DND-41 (cell line): ENCODE measurements at regions not wholly inside any gene's neighbourhood (a gene's known extent, or its start where the extent isn't known, plus 50 kb on each side); places are given as distances from the start of the nearest gene placed in this dataset.

Source experiments
- ATAC-seq: fragments of 200-7000 bp; cut with Tn5 transposase; 3 replicates; pipeline ENCODE4 v1.9.1; 2021; ENCODE audit warnings: low read depth; ENCODE audit not compliant: insufficient read depth
- DNase-seq: peaks from one replicate; pipeline ENCODE4 v3.0.0-alpha.2; 2020
- H2AFZ ChIP-seq: 2 replicates; pipeline ENCODE4 v1.6.0; 2012; ENCODE audit warnings: low read depth, low read length
- H3K27ac ChIP-seq: 2 replicates; pipeline ENCODE4 v1.5.1; 2012; ENCODE audit warnings: low read length, inconsistent platforms
- H3K27me3 ChIP-seq: fragments of 200-600 bp; sonication (generic); 2 replicates; pipeline ENCODE4 v1.6.0; 2012; ENCODE audit warnings: low read length, mild to moderate bottlenecking, inconsistent platforms; ENCODE audit not compliant: insufficient read depth, poor library complexity
- H3K36me3 ChIP-seq: 2 replicates; pipeline ENCODE4 v1.5.1; 2012; ENCODE audit warnings: low read length, inconsistent platforms; ENCODE audit not compliant: insufficient read depth
- H3K4me1 ChIP-seq: 2 replicates; pipeline ENCODE4 v1.5.1; 2012; ENCODE audit warnings: mild to moderate bottlenecking, low read length; ENCODE audit not compliant: insufficient read depth
- H3K4me2 ChIP-seq: 2 replicates; pipeline ENCODE4 v1.6.0; 2012; ENCODE audit warnings: mild to moderate bottlenecking, moderate library complexity, low read length, inconsistent platforms; ENCODE audit not compliant: insufficient read depth
- H3K4me3 ChIP-seq, 2 experiments: fragments of 200-600 bp in 1 of 2; shearing (Covaris generic) in 1 of 2; 2 replicates each; pipeline ENCODE4 v1.5.1; 2012 to 2016; ENCODE audit warnings: inconsistent platforms in 2 of 2, low read length in 2 of 2, mild to moderate bottlenecking in 2 of 2, low read depth in 1 of 2, moderate library complexity in 1 of 2
- H3K79me2 ChIP-seq: 2 replicates; pipeline ENCODE4 v1.6.0; 2012; ENCODE audit warnings: low read length, inconsistent platforms; ENCODE audit not compliant: insufficient read depth
- H3K9ac ChIP-seq: 2 replicates; pipeline ENCODE4 v1.6.0; 2012; ENCODE audit warnings: low read depth, mild to moderate bottlenecking, inconsistent platforms, low read length, moderate library complexity
- H3K9me3 ChIP-seq: 2 replicates; pipeline ENCODE4 v1.5.1; 2012; ENCODE audit warnings: low read length, moderate library complexity, mild to moderate bottlenecking, inconsistent platforms; ENCODE audit not compliant: insufficient read depth, severe bottlenecking
- H4K20me1 ChIP-seq: 2 replicates; pipeline ENCODE4 v1.6.0; 2012; ENCODE audit warnings: low read length; ENCODE audit not compliant: insufficient read depth
- CTCF ChIP-seq: IDR thresholded peaks from 2 replicates; pipeline ENCODE4 v1.5.1; 2012; ENCODE audit warnings: borderline replicate concordance, low read length, moderate library complexity, mild to moderate bottlenecking; ENCODE audit not compliant: poor library complexity, severe bottlenecking; ENCODE audit errors: extremely low read depth
- EZH2 ChIP-seq: IDR thresholded peaks from 3 replicates; pipeline ENCODE4 v1.6.1; 2012; ENCODE audit warnings: borderline replicate concordance, low read depth, mild to moderate bottlenecking, moderate library complexity, low read length, inconsistent platforms; ENCODE audit not compliant: severe bottlenecking

GRCh38 chr3:73141525-73141924 is 80.1 kb downstream of the EBLN2 start:
- Histone ChIP-seq H3K79me2 (no peaks in the 10 kb centered on the region), H2AFZ (no peak overlapping the region), H3K27me3 (no peaks in the 10 kb centered on the region), H3K4me1 (no peaks in the 10 kb centered on the region), H3K9ac (no peak overlapping the region), H3K9me3 (no peaks in the 10 kb centered on the region), H3K4me2 (no peak overlapping the region), H3K4me3 (no peak overlapping the region), H3K36me3 (no peaks in the 10 kb centered on the region), H3K27ac (no peak overlapping the region), H4K20me1 (no peaks in the 10 kb centered on the region)
- no peak for DNase-seq
- TF ChIP-seq EZH2 (no peak), CTCF (no peak)
- ATAC-seq, result no peak

GRCh38 chr3:73143401-73143800 is 81.9 kb downstream of the EBLN2 start:
- no peak overlapping the region for H3K27ac ChIP-seq
- TF ChIP-seq EZH2, result no peak
- no peak for TF ChIP-seq CTCF
- no peaks in the 10 kb centered on the region for H4K20me1 ChIP-seq
- H3K79me2 ChIP-seq, result no peaks in the 10 kb centered on the region
- no peaks in the 10 kb centered on the region for H3K4me1 ChIP-seq
- no peak overlapping the region for H2AFZ ChIP-seq
- H3K9me3 ChIP-seq, result no peaks in the 10 kb centered on the region
- no peak for DNase-seq
- H3K4me2 ChIP-seq, result no peak overlapping the region
- no peaks in the 10 kb centered on the region for H3K36me3 ChIP-seq
- no peak for ATAC-seq
- H3K27me3 ChIP-seq, result no peaks in the 10 kb centered on the region
- H3K9ac ChIP-seq, result no peak overlapping the region
- no peak overlapping the region for H3K4me3 ChIP-seq

- DNase-seq (no peak), ATAC-seq (no peak)
- Histone ChIP-seq H3K9me3 (no peaks in the 10 kb centered on the region), H2AFZ (no peak overlapping the region), H3K36me3 (no peaks in the 10 kb centered on the region), H4K20me1 (no peaks in the 10 kb centered on the region), H3K4me1 (no peaks in the 10 kb centered on the region), H3K27ac (no peak overlapping the region), H3K9ac (no peak overlapping the region), H3K4me3 (no peak overlapping the region), H3K27me3 (no peaks in the 10 kb centered on the region), H3K79me2 (no peaks in the 10 kb centered on the region), H3K4me2 (no peak overlapping the region)
- TF ChIP-seq CTCF (no peak), EZH2 (no peak)
Measured at GRCh38 chr3:73143821-73144237, 82.4 kb downstream of the EBLN2 start.

- DNase-seq, result no peak
- no peak for ATAC-seq
- H4K20me1 ChIP-seq, result no peaks in the 10 kb centered on the region
- H3K27ac ChIP-seq, result no peak overlapping the region
- H3K9me3 ChIP-seq, result no peaks in the 10 kb centered on the region
- H3K27me3 ChIP-seq, result no peaks in the 10 kb centered on the region
- no peak overlapping the region for H3K4me2 ChIP-seq
- no peaks in the 10 kb centered on the region for H3K79me2 ChIP-seq
- H3K9ac ChIP-seq, result no peak overlapping the region
- H2AFZ ChIP-seq, result no peak overlapping the region
- H3K4me3 ChIP-seq, result no peak overlapping the region
- no peaks in the 10 kb centered on the region for H3K4me1 ChIP-seq
- TF ChIP-seq EZH2 (no peak), CTCF (no peak)
- no peaks in the 10 kb centered on the region for H3K36me3 ChIP-seq
Measured at GRCh38 chr3:73144276-73144675, 82.8 kb downstream of the EBLN2 start.
